A549 (cell line): ENCODE measurements at regions not wholly inside any gene's neighbourhood (a gene's known extent, or its start where the extent isn't known, plus 50 kb on each side); places are given as distances from the start of the nearest gene placed in this dataset.

Experiments used
- CHD4 ChIP-seq: fragments of 200-600 bp; sonication (generic); IDR thresholded peaks from 2 replicates; pipeline ENCODE4 v1.6.1; 2016; ENCODE audit warnings: antibody characterized with exemption, mild to moderate bottlenecking, borderline replicate concordance
- EP300 ChIP-seq, 2 experiments: fragments of >200 bp; sonication (Bioruptor Twin); formaldehyde crosslinking; IDR thresholded peaks; 2 replicates in 1 of 2; 3 replicates in 1 of 2; pipeline ENCODE4 v1.6.1; 2016 to 2017
- HDAC2 ChIP-seq: fragments of 200-600 bp; sonication (generic); IDR thresholded peaks from 2 replicates; pipeline ENCODE4 v1.6.1; 2016
- MAFK ChIP-seq: fragments of 450-650 bp; IDR thresholded peaks from 2 replicates; pipeline ENCODE4 v1.6.1; 2014; ENCODE audit not compliant: partially characterized antibody
- POLR2A ChIP-seq: IDR thresholded peaks from 2 replicates; pipeline ENCODE4 v1.6.1; 2012; ENCODE audit warnings: mild to moderate bottlenecking, low read length
- RCOR1 ChIP-seq: fragments of 150-350 bp; IDR thresholded peaks from 2 replicates; pipeline ENCODE4 v1.6.1; 2014; ENCODE audit warnings: antibody characterized with exemption, low read length, low read depth
- TF ChIP-seq, protein P1 (sequence below): fragments of >200 bp; sonication (Bioruptor Twin); formaldehyde crosslinking; IDR thresholded peaks from 3 replicates; pipeline ENCODE4 v1.5.1; 2016
- TF ChIP-seq, protein P2 (sequence below): fragments of 200-600 bp; sonication (generic); IDR thresholded peaks from 2 replicates; pipeline ENCODE4 v1.6.1; 2016; ENCODE audit warnings: antibody characterized with exemption, mild to moderate bottlenecking, moderate library complexity
- TF ChIP-seq, protein P3 (sequence below): IDR thresholded peaks from 2 replicates; pipeline ENCODE4 v1.6.1; 2012

DNA sequence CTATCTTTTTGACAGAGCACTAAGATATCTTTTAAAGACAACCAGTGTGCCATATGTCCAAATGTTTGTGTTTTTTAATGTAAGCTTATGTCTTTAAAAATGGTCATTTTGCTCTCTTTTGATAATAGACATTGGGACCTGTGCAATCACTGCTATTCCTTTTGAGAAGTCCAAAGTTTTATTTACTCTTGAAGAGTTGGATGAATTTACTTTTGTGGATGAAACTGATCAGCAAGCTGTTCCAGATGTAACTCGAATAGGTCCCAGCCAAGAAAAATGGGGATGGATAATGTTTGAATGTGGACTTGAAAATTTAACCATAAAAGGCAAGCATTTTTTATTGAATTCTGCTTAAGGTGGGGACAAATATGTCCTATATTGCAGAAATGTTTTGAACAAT lies 97.2 kb downstream of the BLTP1 start:
- TF ChIP-seq, protein P1, sequence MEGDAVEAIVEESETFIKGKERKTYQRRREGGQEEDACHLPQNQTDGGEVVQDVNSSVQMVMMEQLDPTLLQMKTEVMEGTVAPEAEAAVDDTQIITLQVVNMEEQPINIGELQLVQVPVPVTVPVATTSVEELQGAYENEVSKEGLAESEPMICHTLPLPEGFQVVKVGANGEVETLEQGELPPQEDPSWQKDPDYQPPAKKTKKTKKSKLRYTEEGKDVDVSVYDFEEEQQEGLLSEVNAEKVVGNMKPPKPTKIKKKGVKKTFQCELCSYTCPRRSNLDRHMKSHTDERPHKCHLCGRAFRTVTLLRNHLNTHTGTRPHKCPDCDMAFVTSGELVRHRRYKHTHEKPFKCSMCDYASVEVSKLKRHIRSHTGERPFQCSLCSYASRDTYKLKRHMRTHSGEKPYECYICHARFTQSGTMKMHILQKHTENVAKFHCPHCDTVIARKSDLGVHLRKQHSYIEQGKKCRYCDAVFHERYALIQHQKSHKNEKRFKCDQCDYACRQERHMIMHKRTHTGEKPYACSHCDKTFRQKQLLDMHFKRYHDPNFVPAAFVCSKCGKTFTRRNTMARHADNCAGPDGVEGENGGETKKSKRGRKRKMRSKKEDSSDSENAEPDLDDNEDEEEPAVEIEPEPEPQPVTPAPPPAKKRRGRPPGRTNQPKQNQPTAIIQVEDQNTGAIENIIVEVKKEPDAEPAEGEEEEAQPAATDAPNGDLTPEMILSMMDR, result no peak
- TF ChIP-seq EP300 (IDR thresholded peaks at IDR 0.05), result no peak
- TF ChIP-seq, protein P2, sequence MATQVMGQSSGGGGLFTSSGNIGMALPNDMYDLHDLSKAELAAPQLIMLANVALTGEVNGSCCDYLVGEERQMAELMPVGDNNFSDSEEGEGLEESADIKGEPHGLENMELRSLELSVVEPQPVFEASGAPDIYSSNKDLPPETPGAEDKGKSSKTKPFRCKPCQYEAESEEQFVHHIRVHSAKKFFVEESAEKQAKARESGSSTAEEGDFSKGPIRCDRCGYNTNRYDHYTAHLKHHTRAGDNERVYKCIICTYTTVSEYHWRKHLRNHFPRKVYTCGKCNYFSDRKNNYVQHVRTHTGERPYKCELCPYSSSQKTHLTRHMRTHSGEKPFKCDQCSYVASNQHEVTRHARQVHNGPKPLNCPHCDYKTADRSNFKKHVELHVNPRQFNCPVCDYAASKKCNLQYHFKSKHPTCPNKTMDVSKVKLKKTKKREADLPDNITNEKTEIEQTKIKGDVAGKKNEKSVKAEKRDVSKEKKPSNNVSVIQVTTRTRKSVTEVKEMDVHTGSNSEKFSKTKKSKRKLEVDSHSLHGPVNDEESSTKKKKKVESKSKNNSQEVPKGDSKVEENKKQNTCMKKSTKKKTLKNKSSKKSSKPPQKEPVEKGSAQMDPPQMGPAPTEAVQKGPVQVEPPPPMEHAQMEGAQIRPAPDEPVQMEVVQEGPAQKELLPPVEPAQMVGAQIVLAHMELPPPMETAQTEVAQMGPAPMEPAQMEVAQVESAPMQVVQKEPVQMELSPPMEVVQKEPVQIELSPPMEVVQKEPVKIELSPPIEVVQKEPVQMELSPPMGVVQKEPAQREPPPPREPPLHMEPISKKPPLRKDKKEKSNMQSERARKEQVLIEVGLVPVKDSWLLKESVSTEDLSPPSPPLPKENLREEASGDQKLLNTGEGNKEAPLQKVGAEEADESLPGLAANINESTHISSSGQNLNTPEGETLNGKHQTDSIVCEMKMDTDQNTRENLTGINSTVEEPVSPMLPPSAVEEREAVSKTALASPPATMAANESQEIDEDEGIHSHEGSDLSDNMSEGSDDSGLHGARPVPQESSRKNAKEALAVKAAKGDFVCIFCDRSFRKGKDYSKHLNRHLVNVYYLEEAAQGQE, result no peak
- TF ChIP-seq MAFK, result no peak
- TF ChIP-seq CHD4, result no peak
- TF ChIP-seq, protein P3, sequence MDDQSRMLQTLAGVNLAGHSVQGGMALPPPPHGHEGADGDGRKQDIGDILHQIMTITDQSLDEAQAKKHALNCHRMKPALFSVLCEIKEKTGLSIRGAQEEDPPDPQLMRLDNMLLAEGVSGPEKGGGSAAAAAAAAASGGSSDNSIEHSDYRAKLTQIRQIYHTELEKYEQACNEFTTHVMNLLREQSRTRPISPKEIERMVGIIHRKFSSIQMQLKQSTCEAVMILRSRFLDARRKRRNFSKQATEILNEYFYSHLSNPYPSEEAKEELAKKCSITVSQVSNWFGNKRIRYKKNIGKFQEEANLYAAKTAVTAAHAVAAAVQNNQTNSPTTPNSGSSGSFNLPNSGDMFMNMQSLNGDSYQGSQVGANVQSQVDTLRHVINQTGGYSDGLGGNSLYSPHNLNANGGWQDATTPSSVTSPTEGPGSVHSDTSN, result no peak
- TF ChIP-seq RCOR1, result no peak
- no peak for TF ChIP-seq HDAC2
- no peak for TF ChIP-seq POLR2A
